Eye (tissue), 1 donor: ENCODE measurements at regions not wholly inside any gene's neighbourhood (a gene's known extent, or its start where the extent isn't known, plus 50 kb on each side); places are given as distances from the start of the nearest gene placed in this dataset.
"Not testable (repeated sequence)": the region's sequence is repeated elsewhere in the genome, so short reads cannot be mapped to it uniquely, and the experiment has no call there.

ENCODE experiments used
- DNase-seq: peaks from one replicate; pipeline ENCODE4 v3.0.0-alpha.2; 2015

GRCh38 chr6:134447423-134447822 lies 129.5 kb upstream of the SGK1 start:
- DNase-seq, result no peak

- no peak for DNase-seq
Observed at GRCh38 chr6:134446896-134447295, 129.0 kb upstream of the SGK1 start.

- peak; percentile 93 for DNase-seq
Observed at GRCh38 chr6:134446218-134446848, 128.4 kb upstream of the SGK1 start.

GRCh38 chr6:134443009-134443408 lies 125.1 kb upstream of the SGK1 start:
- no peak for DNase-seq

- no peak for DNase-seq
Observed at GRCh38 chr6:134442073-134442472, 124.2 kb upstream of the SGK1 start.

- DNase-seq, result no peak
Observed at GRCh38 chr6:134438837-134439236, 120.9 kb upstream of the SGK1 start.

GRCh38 chr6:134437376-134437775 lies 119.5 kb upstream of the SGK1 start:
- DNase-seq, result no peak

- DNase-seq, result no peak
Observed at GRCh38 chr6:134436950-134437349, 119.0 kb upstream of the SGK1 start.

- peak; percentile 74 for DNase-seq
Observed at GRCh38 chr6:134436281-134436815, 118.4 kb upstream of the SGK1 start.

- no peak for DNase-seq
Observed at GRCh38 chr6:134435814-134436280, 117.9 kb upstream of the SGK1 start.

- no peak for DNase-seq
Observed at GRCh38 chr6:134434019-134434942, 116.4 kb upstream of the SGK1 start.

GRCh38 chr6:134432036-134432435 lies 114.1 kb upstream of the SGK1 start:
- DNase-seq, result no peak

GRCh38 chr6:134431421-134431859 lies 113.5 kb upstream of the SGK1 start:
- DNase-seq, result no peak

GRCh38 chr6:134429861-134430380 lies 112.0 kb upstream of the SGK1 start:
- no peak for DNase-seq

GRCh38 chr6:134427721-134428120 lies 109.8 kb upstream of the SGK1 start:
- DNase-seq, result no peak

GRCh38 chr6:134426623-134427022 lies 108.7 kb upstream of the SGK1 start:
- DNase-seq, result no peak

- DNase-seq, result not testable (repeated sequence)
Observed at GRCh38 chr6:134425917-134426316, 108.0 kb upstream of the SGK1 start.

GRCh38 chr6:134425513-134425912 lies 107.6 kb upstream of the SGK1 start:
- no peak for DNase-seq

- DNase-seq, result no peak
Observed at GRCh38 chr6:134424798-134425170, 106.9 kb upstream of the SGK1 start.

GRCh38 chr6:134424165-134424797 lies 106.4 kb upstream of the SGK1 start:
- DNase-seq, result no peak

GRCh38 chr6:134422426-134423231 lies 104.7 kb upstream of the SGK1 start:
- DNase-seq, result peak; percentile 20

- peak; percentile 26 for DNase-seq
Observed at GRCh38 chr6:134421501-134421900, 103.6 kb upstream of the SGK1 start.
